Fibroblast of lung (primary cell): ENCODE measurements at regions not wholly inside any gene's neighbourhood (a gene's known extent, or its start where the extent isn't known, plus 50 kb on each side); places are given as distances from the start of the nearest gene placed in this dataset.

Experiments used
- DNase-seq, 2 donors: peaks; one replicate each; pipeline versions ENCODE4 v3.0.0 to v3.0.0-alpha.2; 2010; ENCODE audit warnings: low read depth in 2 of 2
- H2AFZ ChIP-seq: 2 replicates; pipeline ENCODE4 v1.5.1; 2012; ENCODE audit warnings: low read length, control low read depth, inconsistent platforms
- H3K27ac ChIP-seq: 2 replicates; pipeline ENCODE4 v1.5.1; 2011; ENCODE audit warnings: low read length, control low read depth; ENCODE audit not compliant: insufficient read depth
- H3K27me3 ChIP-seq: 2 replicates; pipeline ENCODE4 v1.5.1; 2011; ENCODE audit warnings: mild to moderate bottlenecking, low read length; ENCODE audit not compliant: control insufficient read depth, insufficient read depth
- H3K36me3 ChIP-seq: 2 replicates; pipeline ENCODE4 v1.5.1; 2011; ENCODE audit warnings: low read length; ENCODE audit not compliant: control insufficient read depth, insufficient read depth
- H3K4me1 ChIP-seq: 2 replicates; pipeline ENCODE4 v1.5.1; 2011; ENCODE audit warnings: low read length; ENCODE audit not compliant: control insufficient read depth, insufficient read depth; ENCODE audit errors: extremely low read depth
- H3K4me2 ChIP-seq: 2 replicates; pipeline ENCODE4 v1.5.1; 2011; ENCODE audit warnings: low read length, control low read depth; ENCODE audit not compliant: insufficient read depth; ENCODE audit errors: extremely low read depth
- H3K4me3 ChIP-seq, 4 experiments: fragments of 200-600 bp in 1 of 4; sonication (generic) in 1 of 4; replicated peaks in 1 of 4; 2 replicates each; pipeline ENCODE4 v1.5.1; 2011 to 2016; ENCODE audit warnings: low read length in 4 of 4, low read depth in 3 of 4, mild to moderate bottlenecking in 3 of 4, control low read depth in 2 of 4, inconsistent platforms in 1 of 4, mixed read lengths in 1 of 4; ENCODE audit not compliant: insufficient read depth in 1 of 4; ENCODE audit errors: control extremely low read depth in 1 of 4
- H3K79me2 ChIP-seq: 2 replicates; pipeline ENCODE4 v1.5.1; 2012; ENCODE audit warnings: mild to moderate bottlenecking, low read length, inconsistent platforms; ENCODE audit not compliant: control insufficient read depth, insufficient read depth
- H3K9ac ChIP-seq: 2 replicates; pipeline ENCODE4 v1.5.1; 2011; ENCODE audit warnings: mild to moderate bottlenecking, low read length, control low read depth; ENCODE audit not compliant: insufficient read depth
- H3K9me3 ChIP-seq: 2 replicates; pipeline ENCODE4 v1.5.1; 2012; ENCODE audit warnings: low read depth, low read length; ENCODE audit not compliant: control insufficient read depth, insufficient read depth
- H4K20me1 ChIP-seq: 2 replicates; pipeline ENCODE4 v1.5.1; 2011; ENCODE audit warnings: low read length; ENCODE audit not compliant: control insufficient read depth, insufficient read depth; ENCODE audit errors: extremely low read depth
- EZH2 ChIP-seq: IDR thresholded peaks from 2 replicates; pipeline ENCODE4 v1.5.1; 2012; ENCODE audit warnings: low read length, control low read depth, mild to moderate bottlenecking; ENCODE audit errors: missing control alignments
- TF ChIP-seq, protein P1 (sequence below), 2 donors: IDR thresholded peaks in 1 of 2; conservative IDR thresholded peaks in 1 of 2; 1 replicate in 1 of 2; 2 replicates in 1 of 2; pipeline ENCODE4 v1.5.1; 2011 to 2012; ENCODE audit warnings: low read length in 2 of 2, control low read depth in 1 of 2, inconsistent platforms in 1 of 2, low read depth in 1 of 2, mild to moderate bottlenecking in 1 of 2

DNA sequence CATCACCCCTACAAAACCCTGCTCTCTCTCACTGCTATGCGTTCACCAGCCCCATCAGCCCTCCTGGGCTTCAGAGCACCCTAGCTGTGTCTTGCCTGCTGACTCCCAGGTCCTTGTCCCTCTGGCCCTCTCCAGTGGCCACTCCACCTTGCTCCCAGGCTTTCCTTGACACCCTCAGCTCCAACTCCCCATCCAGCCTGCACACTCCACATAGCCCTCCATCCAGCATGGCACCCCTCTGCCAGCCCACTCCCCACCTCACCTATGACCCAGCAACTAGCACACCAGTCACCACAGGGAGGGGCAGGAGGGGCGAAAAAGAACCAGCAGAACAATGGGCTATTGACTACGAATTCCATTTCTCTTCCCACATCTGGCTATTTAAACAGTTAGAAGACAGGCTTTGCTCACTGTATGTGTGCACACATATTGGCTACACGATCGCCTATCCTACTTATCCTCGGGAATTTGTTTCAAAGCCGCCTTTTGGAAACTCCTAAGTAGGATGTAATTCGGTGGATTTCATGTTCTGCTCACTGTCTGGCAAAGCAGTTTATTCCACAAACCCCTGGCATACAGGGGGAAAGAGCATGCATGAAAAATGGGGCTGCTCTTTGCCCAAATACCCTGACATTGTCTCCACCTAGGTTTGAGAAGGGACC lies 195.3 kb downstream of the SMAD2 start:
- DNase-seq = no peak
- Histone ChIP-seq H3K27ac (no peak overlapping the region), H3K4me1 (no peaks in the 10 kb centered on the region), H3K9me3 (no peaks in the 10 kb centered on the region), H4K20me1 (no peaks in the 10 kb centered on the region), H3K9ac (no peak overlapping the region), H3K4me3 (no peak overlapping the region), H2AFZ (no peak overlapping the region), H3K27me3 (no peaks in the 10 kb centered on the region), H3K36me3 (no peaks in the 10 kb centered on the region), H3K79me2 (no peaks in the 10 kb centered on the region), H3K4me2 (no peak overlapping the region)
- no peak for TF ChIP-seq EZH2
- TF ChIP-seq, protein P1, sequence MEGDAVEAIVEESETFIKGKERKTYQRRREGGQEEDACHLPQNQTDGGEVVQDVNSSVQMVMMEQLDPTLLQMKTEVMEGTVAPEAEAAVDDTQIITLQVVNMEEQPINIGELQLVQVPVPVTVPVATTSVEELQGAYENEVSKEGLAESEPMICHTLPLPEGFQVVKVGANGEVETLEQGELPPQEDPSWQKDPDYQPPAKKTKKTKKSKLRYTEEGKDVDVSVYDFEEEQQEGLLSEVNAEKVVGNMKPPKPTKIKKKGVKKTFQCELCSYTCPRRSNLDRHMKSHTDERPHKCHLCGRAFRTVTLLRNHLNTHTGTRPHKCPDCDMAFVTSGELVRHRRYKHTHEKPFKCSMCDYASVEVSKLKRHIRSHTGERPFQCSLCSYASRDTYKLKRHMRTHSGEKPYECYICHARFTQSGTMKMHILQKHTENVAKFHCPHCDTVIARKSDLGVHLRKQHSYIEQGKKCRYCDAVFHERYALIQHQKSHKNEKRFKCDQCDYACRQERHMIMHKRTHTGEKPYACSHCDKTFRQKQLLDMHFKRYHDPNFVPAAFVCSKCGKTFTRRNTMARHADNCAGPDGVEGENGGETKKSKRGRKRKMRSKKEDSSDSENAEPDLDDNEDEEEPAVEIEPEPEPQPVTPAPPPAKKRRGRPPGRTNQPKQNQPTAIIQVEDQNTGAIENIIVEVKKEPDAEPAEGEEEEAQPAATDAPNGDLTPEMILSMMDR (conservative IDR thresholded peaks at IDR 0.05 in 1 of 2, IDR thresholded peaks at IDR 0.05 in 1 of 2; ENCODE audit: low read depth in 1 of 2, low read length in 2 of 2) = no peak

DNA sequence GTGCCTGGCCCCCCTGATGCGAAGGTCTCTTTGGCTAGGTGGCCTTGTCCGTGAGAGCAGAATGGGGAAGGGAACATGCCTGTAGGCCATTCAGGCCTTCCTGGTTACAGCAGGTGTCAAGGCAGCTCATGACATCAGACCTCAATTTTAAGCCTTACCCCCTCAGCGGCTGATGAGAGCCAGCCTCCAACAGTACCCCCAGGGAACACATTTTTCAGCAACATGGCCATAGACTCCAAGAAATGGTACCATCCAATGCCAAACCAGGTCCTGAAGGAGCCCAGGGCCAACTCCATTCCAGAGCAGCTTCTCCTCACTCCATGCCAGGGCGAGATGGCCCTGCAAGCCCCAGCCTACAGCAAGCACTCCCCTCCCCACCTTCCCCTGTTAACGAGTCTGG lies 199.2 kb downstream of the SMAD2 start:
- no peaks in the 10 kb centered on the region for H3K36me3 ChIP-seq
- H3K27ac ChIP-seq = no peak overlapping the region
- no peaks in the 10 kb centered on the region for H4K20me1 ChIP-seq
- no peak overlapping the region for H3K4me3 ChIP-seq
- H3K9me3 ChIP-seq = no peaks in the 10 kb centered on the region
- no peaks in the 10 kb centered on the region for H3K79me2 ChIP-seq
- H3K4me1 ChIP-seq = no peaks in the 10 kb centered on the region
- no peaks in the 10 kb centered on the region for H3K27me3 ChIP-seq
- H3K9ac ChIP-seq = no peak overlapping the region
- no peak for DNase-seq
- TF ChIP-seq EZH2 = no peak
- TF ChIP-seq, protein P1 (conservative IDR thresholded peaks at IDR 0.05 in 1 of 2, IDR thresholded peaks at IDR 0.05 in 1 of 2; ENCODE audit: low read depth in 1 of 2, low read length in 2 of 2) = no peak
- no peak overlapping the region for H2AFZ ChIP-seq
- no peak overlapping the region for H3K4me2 ChIP-seq

DNA sequence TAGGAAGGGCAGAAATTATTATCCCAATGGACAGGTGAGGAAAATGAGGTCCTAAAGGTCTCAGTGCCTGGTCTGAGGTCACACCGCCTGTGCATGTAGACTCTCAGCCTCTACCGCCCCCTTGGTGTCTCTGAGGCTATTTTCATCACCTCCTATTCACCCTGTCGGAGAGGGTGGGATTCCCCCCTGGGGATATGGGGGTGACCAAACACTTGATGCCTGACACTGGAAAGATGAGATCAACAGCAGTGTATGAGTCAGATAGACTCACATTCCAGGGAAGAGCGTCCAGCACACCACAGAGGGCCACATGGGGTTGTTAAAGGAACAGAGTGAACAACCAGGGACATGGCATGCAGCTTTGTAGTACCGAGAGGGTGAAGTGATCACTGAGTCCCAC lies 199.7 kb downstream of the SMAD2 start:
- Histone ChIP-seq H3K27ac (no peak overlapping the region), H4K20me1 (no peaks in the 10 kb centered on the region), H3K9ac (no peak overlapping the region), H3K4me2 (no peak overlapping the region), H3K4me1 (no peaks in the 10 kb centered on the region), H2AFZ (no peak overlapping the region), H3K36me3 (no peaks in the 10 kb centered on the region), H3K4me3 (no peak overlapping the region), H3K27me3 (no peaks in the 10 kb centered on the region), H3K9me3 (no peaks in the 10 kb centered on the region), H3K79me2 (no peaks in the 10 kb centered on the region)
- TF ChIP-seq, protein P1 (conservative IDR thresholded peaks at IDR 0.05 in 1 of 2, IDR thresholded peaks at IDR 0.05 in 1 of 2; ENCODE audit: low read depth in 1 of 2, low read length in 2 of 2) = no peak
- no peak for TF ChIP-seq EZH2
- DNase-seq = no peak
